ENCODE measurements at regions not wholly inside any gene's neighbourhood (a gene's known extent, or its start where the extent isn't known, plus 50 kb on each side); places are given as distances from the start of the nearest gene placed in this dataset.

DNA sequence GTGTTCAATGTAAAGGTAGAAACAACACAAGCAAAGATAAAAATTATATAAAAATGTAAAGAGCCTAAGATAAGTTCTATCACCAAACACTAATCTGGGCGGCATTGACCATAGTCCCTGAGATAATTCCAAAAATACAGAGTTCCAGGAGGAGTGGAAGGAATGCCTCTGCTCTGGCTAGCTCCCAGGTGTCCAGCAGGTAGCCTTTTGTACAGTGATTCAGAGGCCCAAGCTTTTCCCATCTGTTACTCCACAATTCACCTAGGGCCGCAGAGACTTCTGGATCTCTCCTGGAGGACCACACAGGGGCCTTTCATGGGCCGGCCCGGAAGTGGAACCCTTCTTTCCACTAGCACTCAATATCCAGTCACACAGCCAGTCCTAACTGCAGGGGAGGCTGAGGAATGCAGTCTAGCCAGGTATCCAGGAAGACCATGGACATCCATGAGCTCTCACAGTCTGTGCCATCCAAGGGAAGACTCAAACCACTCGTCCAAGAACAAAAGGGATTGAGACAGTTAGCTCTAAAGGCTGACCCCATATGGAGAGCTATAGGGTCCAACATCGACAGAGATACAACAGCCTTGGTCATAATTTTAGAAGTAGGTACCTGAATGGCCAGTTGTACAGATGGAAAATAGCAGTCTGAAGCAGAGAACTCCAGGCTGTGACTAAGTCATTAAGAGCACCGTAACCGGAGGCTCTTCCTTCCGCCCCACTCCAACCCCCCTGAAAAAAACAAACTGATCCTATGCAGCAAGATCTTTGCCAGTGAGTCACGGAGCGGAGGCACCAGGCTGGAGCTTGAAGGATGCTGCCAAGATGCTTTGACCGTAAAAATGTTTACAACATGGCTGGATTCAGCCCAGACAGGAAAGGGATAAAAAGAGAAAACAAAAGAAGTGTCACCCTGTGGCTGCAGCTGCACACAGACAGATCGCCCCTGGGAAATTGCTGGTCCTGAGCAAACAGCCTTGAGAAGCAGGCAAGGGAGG is 204.8 kb downstream of the NUAK1 start:
- no peak for FAIRE-seq

- no peak for FAIRE-seq
Measured at GRCh38 chr12:105935106-105935505, 203.6 kb downstream of the NUAK1 start.

- no peak for FAIRE-seq
Measured at GRCh38 chr12:105935981-105936380, 202.8 kb downstream of the NUAK1 start.

- FAIRE-seq: no peak
Measured at GRCh38 chr12:105936496-105936895, 202.3 kb downstream of the NUAK1 start.

GRCh38 chr12:105937009-105937408 is 201.7 kb downstream of the NUAK1 start:
- FAIRE-seq: no peak

GRCh38 chr12:105939181-105939721 is 199.5 kb downstream of the NUAK1 start:
- no peak for FAIRE-seq

DNA sequence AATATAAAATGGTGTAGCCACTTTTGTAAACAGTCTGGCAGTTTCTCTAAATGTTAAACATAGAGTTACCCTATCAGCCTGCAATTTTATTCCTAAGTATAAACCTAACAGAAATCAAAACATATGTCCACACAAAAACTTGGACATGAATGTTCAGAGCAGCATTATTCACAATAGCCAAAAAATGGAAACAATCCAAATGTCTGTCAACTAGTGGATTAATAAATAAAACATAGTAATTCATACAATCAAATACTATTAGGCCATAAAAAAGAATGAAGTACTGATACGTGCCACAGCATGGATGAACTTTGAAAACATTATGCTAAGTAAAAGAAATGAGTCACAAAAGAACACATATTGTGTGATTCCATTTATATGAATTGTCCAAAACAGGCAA is 196.5 kb downstream of the NUAK1 start:
- FAIRE-seq: no peak

DNA sequence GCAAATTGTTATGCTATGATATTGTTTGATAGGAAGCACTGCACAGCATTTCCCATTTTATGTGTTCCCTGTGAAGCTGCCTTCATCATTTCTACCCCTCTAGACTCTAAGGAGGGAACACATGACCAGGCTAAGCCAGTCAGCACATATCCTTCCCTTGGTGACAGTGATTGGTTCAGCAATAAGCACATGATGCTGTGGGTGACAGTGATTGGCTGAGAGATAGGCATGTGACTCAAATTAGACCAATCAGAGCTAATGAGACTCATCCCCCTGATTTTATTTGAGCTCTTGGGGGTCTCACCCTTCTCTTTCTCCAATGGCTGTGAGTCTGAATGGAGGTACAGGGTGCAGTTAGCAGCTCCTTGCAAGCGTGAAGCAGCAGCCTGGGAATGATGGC is 195.2 kb downstream of the NUAK1 start:
- no peak for FAIRE-seq

DNA sequence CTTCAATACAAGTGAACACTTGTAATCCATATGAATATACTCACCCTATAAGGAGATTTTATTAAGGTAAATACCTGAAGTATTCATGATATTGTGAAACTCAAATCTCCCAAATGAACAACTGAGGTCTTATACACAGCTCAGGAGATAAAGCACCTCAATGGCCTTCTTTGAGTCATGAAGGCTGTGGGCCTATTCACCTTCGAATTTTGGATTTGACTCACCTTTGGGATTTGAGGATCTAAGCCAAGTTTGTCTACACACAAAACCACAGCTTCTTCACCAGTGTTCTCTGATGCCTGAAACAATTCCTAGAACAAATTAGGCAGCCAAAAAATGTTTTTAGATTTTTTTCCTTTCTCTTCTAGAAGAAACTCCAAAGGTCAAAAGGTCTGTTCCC is 194.1 kb downstream of the NUAK1 start:
- no peak for FAIRE-seq

GRCh38 chr12:105945880-105946279 is 192.9 kb downstream of the NUAK1 start:
- no peak for FAIRE-seq

DNA sequence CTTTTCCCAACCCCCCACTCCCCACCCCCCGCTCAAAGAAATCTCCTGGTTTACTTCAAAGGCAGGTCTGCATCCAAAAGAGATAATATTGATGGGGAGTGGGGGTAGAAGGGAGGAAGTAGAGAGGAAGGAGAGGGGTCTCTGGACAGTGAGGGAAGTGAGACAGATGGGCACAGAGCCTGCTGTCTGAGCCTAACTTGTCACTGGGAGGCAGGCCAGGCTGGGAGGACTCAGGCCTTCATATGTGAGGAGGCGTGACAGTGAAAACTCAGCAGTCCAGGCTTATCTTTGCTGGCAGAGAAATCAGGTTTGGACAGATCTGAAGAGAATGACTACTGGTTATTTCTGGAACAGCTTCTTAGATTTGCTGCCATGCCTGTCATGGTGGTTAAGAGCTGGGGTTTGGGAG is 192.3 kb downstream of the NUAK1 start:
- FAIRE-seq: no peak

DNA sequence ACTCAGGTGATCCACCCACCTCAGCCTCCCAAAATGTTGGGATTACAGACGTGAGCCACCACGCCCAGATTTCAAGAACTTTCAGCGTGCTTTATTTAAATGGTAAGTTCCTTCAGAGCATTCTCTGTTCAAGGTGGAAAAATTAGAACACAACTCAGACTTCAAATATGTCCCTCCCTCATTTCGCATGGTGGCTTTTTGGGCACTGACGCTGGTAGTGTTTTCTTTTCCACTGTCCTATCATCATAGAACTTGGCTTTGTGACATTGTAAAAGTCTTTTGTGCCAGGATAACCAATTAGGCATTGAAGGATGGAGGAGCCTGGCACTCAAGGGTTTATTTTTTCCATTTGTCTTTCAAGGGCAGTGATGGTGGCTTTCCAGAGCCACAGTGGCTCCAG is 190.8 kb downstream of the NUAK1 start:
- no peak for FAIRE-seq

DNA sequence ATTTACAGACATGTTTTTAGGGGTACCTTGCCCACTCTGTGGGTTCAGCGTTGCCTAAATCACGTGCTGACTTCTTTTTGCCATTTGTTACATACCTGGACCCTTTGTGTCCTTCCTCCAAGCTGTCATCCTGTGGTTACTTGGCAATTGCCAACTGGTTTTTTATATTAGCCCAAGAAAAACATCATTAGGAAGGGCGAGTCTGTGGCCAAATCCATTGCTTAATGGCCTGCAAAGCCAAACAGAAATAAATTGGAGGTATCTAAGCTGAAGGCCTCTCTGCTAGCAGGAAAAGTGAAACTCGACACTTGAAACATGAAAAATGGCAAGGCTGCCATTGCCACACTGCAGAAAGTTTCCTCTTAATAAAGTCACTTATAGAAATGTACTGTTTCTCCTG is 190.4 kb downstream of the NUAK1 start:
- no peak for FAIRE-seq

- no peak for FAIRE-seq
Measured at GRCh38 chr12:105949391-105949790, 189.4 kb downstream of the NUAK1 start.

DNA sequence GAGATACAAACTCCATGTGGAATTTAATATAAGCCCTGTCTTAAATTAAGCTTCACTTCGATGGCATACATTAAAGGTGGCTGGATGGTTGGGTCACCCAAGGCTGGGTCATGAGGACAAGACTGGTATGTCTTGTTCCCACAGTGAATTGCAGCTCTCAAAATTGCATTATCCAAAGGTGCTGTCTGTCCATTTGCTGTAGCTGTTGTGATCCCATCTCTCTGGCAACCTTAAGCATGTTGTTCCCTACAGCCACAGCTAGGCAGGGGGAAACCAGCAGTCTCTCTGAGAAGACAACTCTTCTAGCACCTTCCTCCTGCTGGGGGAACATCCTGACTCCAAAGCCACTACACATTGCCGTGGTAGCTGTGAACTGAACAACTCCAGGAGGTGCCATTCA is 187.0 kb downstream of the NUAK1 start:
- no peak for FAIRE-seq

- no peak for FAIRE-seq
Measured at GRCh38 chr12:105954951-105955931, 183.5 kb downstream of the NUAK1 start.

DNA sequence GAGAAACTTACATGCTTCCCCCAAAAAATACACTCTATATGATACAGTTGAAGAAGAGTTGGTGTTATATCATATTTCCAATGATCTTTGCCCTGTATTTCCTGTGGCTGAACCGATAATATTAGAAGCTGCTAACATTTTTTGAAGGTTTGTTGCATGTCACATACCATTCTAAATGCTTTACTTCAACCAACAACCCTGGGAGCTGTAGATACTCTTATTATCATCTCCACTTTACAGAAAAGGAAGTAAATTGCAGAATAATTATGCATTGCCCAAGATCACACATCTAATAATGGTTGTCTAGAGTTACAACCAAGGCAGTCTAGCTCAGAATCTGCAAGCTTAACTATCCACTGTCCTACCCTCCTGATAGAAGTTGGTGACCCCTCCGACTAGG is 182.8 kb downstream of the NUAK1 start:
- FAIRE-seq: no peak

- no peak for FAIRE-seq
Measured at GRCh38 chr12:105956662-105957457, 181.9 kb downstream of the NUAK1 start.

GRCh38 chr12:105960319-105961083 is 178.3 kb downstream of the NUAK1 start:
- FAIRE-seq: peak; percentile 41

DNA sequence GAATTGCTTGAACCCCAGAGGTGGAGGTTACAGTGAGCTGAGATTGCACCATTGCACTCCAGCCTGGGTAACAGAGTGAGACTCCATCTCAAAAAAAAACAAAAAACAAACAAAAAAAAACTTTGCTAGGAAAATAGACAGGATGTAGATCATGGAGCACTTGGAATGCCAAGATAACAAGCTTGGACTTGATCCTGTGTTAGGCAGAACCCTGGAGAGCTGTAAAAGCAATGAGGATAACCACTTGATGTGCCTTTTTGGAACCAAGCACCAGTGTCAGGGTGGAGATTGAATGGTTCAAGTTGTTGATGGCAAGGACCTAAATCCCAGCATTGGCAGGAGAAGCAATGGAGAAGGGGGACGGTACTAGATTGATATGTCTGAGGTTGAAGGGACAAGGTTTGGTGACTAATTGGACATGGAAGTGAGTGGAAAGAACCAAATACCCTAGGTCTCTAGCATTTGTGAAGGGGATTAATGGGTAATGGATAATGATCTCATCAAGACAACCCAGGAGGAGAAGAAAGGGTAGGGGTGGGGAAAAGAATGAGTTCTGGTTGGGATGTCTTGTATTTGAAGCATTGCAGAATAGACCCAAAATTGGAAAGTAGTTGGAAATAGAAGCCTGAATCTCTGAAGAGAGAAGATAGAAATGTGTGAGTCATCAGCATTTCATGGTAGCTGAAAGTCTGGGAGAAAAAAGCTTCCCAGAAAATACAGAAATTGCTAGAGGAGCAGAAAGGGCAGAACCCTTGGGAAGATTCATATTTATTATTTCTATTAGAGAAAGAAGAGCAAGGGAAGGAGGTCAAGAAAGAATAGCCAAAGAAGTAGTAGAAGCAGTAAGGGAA is 176.7 kb downstream of the NUAK1 start:
- no peak for FAIRE-seq
